AG08396 (cell line): ENCODE measurements at regions not wholly inside any gene's neighbourhood (a gene's known extent, or its start where the extent isn't known, plus 50 kb on each side); places are given as distances from the start of the nearest gene placed in this dataset.
A peak's percentile ranks its signal among the peaks of the same experiment; 100 is the strongest.
"Not testable (repeated sequence)": the region's sequence is repeated elsewhere in the genome, so short reads cannot be mapped to it uniquely, and the experiment has no call there.

Experiments
- DNase-seq: peaks from one replicate; pipeline ENCODE4 v3.0.0; 2012; ENCODE audit warnings: low spot score, mixed read lengths

DNA sequence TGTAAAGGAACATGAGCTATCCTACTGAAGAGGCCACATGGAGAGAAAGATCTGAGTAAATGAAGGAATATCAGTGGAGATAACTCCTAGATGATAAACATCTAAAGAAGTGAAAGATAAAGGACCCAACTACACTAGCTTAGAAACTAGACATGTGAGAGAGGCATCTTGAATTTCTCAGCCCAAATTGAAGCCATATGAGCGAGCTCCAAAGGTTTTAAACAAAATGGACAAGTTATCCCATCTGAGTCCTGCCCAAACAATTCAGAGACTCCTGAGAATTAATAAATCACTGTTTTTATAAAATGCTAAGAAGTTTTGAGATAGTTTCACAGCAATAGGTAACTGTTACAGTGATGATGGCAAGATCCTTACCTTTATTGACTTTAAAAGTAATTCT is 438.9 kb downstream of the NAV3 start:
- DNase-seq: no peak

DNA sequence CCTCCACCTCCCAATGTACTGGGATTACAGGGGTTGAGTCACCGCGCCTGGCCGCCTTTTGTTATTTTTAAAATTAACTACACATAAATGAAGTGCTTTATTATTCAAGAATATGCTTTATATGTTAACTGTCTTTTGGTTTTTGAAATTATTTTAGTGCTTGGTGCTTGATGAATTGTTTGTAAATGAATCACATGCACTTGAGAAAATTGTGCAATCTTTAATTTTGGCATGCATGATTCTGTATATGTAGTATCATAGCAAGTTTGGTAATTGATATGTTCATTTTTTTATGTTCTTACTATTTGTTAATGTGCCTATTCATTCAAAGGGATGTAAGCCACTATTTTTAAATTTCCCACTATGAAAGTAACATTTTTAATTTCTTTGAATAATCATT is 440.9 kb downstream of the NAV3 start:
- DNase-seq: no peak

- DNase-seq: no peak
Observed at GRCh38 chr12:78275886-78276285, 445.2 kb downstream of the NAV3 start.

DNA sequence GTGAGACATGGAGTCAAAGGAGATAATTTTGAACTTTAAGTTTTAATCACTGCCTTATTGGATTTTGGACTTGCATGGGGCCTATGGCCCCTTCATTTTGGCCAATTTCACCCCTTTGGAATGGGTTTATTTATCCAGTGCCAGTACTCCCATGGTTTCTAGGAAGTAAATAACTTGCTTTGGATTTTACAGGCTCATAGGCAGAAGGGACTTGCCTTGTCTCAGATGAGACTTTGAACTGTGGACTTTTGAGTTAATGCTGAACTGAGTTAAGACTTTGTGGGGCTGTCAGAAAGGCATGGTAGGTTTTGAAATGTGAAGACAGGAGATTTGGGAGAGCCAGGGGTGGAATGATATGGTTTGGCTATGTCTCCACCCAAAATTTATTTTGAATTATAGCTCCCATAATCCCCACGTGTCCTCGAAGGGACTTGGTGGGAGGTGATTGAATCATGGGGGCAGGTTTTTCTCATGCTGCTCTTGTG is 448.1 kb downstream of the NAV3 start:
- no peak for DNase-seq

- DNase-seq: no peak
Observed at GRCh38 chr12:78279567-78279966, 448.9 kb downstream of the NAV3 start.

DNA sequence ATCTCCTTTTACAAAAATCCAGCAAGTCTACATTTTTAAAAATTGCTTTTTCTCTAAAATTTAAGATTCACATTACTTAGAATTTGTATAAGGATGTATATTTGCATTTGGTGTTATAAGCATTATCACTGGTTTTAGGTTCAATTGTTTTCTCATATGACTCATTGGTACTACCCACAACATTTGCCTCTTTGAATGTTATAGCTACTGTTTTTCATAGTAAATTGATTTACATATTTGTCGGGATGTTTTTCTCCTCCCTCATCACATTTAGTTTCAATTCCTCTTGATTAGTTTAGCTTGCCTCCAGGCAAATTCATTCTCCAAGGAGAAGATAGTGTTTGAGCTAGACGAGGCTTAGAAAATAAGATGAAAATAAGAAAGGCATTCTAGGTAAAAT is 450.4 kb downstream of the NAV3 start:
- not testable (repeated sequence) for DNase-seq

DNA sequence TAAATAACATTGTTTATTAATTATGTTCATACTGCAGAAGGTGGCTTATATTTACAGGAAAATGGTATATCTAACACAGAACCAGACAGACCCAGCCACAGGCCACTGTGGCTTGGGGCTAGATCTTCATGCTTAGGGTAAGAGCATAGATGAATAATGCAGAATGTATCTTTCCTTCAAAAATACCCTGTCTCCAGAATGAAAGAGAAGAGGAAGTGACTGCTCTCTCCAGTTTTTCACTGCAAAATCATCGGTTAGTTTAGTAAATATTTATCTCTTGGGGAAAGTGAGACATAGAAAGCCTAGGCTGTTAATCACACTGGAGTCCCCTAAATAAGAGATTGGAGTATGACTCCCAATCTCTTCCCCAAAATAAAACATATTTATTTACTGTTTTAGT is 453.7 kb downstream of the NAV3 start:
- DNase-seq: peak; percentile 5

GRCh38 chr12:78290606-78291345 is 460.1 kb downstream of the NAV3 start:
- peak; percentile 32 for DNase-seq

DNA sequence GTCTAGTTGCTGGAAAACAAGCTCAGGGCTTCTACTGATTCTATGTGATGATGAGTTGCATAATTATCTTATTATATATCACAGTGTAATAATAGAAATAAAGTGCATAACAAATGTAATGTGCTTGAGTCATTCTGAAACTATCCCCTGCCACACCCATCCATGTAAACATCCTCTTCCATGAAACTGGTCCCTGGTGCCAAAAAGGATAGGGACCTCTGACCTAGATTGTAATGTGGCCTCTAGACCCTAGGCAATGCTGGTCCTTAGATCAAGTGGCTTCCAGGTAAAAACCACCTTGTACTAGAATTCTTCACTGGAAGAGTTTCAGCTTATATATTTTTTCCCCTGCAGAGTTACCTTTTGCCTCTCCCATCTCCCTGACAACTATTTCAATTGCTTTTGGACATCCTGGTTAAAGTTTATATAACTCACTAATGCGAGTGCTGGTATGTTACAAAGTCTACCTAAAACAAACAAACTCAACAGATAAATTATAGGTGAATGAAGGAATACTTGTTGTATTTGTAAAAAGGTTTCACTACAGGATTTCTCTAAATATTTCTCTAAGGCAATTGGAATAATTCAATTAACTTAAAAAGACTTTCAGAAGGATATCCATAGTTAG is 462.5 kb downstream of the NAV3 start:
- DNase-seq: no peak

- not testable (repeated sequence) for DNase-seq
Observed at GRCh38 chr12:78301282-78301681, 470.6 kb downstream of the NAV3 start.

DNA sequence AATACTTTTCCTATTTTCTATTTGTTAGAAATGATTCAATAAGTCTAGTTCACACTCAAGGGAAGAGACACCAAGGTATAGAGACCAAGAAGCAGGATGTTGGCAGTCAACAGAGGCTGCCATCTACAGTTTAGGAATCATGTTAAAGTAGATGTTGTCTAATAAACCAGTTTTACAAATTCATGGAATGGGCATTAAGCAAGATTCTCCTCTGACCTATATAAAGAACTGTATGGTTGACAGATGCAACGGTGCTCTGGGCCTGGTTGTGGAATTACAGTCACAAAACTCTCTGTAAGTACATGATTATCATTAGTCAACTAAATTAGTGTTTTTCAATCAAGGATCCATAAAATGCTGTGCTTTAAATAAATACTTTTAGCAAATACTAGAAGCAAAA is 475.1 kb downstream of the NAV3 start:
- no peak for DNase-seq

- DNase-seq: no peak
Observed at GRCh38 chr12:78306236-78306635, 475.5 kb downstream of the NAV3 start.

DNA sequence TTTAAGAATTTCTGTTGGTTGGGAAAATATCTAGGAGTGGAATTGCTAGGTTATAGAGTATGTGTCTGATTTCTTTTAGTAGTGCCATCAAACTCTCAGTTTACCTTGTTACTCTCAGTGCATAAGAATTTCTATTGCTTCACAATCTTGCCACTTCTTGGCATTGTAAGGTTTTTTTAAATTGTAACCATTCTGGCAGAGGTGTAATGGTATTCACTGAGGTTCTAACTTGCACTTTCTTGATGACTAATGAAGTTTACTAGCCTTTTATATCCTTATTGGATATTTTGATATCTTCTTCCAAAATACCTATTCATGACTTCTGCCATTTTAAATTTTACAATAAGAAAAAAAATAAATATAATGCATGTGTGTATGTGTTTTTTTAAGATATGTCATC is 478.0 kb downstream of the NAV3 start:
- no peak for DNase-seq

DNA sequence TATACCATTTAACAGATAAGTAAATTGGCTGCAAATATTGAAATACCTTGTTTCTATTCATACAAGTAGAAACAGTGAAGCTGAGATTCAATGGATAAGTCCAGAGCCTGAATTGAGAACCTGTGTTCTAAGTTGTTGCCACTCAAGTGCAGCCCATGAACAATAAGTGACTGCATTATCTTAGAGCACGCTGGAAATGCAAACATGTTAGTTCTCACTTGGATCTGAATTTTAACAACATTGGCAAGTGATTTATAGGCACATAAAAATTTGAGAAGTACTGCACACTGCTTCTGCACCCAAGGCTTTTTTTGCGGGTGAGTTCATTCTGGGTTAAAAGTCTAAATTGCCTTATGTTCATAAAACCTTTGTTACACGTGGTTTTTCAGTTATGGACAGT is 484.3 kb downstream of the NAV3 start:
- no peak for DNase-seq

DNA sequence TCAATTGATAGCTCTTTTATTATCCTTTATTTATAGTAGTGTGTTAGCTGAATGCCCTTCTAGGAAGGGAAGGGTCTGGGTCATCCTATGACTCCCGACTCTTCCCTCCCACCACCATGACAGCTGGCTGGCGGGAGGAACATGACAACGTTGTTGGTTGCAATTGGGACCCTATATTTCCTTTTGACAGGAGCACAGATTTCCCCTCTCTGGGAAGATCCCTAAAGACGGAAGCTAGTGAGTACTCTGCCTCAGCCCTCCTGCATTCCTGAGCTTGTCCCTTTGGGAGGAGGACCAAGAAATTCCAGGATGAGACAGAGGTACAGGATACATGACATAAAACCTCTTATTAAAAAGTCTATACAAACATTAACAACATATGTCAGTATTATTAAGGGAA is 485.4 kb downstream of the NAV3 start:
- no peak for DNase-seq

- DNase-seq: no peak
Observed at GRCh38 chr12:78316631-78317468, 486.2 kb downstream of the NAV3 start.

DNA sequence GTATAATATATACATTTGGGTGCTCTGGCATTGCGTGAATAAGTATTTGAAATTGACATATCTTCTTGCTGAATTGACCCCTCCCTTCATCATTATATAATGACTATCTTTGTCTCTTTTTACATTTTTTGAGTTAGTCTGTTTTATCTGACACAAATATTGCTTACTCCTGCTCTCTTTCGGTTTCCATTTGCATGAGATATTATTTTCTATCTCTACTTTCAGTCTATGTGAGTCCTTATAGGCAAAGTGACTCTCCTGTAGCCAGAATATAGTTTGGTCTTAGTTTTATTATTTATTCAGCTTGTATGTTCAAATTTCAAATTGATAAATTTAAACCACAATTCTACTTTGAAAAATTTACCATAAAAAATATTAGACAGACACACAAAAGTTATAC is 491.0 kb downstream of the NAV3 start:
- no peak for DNase-seq

DNA sequence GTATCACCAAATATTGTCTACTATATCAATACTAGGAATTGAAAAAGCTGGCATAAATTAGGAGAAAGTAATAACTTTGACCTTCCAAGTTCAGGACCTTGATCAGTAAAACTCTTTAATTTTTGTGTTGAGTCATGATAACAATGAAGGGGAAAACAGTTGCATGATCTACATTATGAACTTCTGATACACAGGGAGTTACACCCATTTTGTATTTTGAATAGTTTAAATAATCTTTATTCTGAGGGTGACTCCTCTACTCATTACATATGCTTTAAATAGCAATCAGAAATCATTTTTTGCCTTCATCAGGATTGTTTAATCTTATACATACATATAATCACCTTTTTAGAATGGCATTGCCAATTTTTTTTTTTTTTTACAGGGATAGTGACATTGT is 492.5 kb downstream of the NAV3 start:
- DNase-seq: no peak

- DNase-seq: no peak
Observed at GRCh38 chr12:78324234-78324633, 493.5 kb downstream of the NAV3 start.

DNA sequence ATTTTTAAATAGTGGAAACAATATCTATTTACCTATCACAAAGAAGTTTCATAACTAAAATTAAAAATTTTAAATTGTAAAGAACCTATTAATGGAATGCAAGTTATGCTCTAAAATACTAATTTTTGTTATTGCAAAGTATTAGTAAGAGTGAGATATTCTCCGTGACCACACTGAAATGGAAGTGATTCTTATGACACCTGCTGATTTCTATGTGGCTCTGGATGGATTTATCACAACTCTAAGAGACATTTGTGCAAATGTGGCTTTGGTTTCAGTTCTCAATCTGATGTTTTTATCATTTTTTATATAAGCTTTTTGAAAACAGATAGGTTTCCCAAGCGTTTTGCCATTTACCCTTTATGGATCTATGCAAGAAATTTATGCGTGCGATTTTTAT is 497.8 kb downstream of the NAV3 start:
- DNase-seq: no peak

DNA sequence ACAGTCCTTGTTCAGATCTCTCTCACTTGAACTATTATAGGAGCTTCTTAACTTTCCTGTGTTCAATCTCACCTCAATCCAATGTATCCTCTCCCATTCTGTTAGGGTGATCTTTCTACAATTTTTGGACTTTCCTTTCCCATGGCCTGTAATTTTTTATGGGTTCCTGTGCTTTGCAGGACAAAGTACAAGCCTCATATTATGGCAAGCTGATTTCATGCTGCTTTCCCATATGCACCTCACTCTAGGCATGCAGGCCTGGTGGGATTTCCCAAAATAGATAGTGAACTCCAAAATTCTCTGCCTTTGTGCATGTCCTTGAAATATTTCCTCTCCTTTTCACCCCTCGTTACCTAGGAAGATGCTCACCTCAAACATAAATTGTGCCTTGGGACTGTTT is 499.4 kb downstream of the NAV3 start:
- DNase-seq: no peak

DNA sequence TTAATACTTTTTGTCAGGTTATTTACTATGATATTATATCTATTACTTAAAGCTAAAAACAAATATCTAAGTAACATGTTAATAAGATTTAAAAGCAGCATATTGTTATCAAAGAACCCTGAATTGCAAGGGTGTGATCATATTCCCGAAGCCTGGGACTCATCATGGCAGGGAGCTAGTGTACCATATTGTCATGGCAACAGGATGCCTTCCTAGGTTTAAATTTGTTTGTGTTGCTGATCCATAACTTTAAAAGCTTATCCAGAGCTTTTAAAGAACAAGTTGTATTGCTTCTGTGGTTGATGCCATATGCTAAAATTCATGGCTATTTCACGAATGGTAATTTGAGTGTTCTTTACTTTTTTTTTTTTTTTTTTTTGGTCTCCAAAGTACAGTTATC is 500.5 kb downstream of the NAV3 start:
- no peak for DNase-seq

DNA sequence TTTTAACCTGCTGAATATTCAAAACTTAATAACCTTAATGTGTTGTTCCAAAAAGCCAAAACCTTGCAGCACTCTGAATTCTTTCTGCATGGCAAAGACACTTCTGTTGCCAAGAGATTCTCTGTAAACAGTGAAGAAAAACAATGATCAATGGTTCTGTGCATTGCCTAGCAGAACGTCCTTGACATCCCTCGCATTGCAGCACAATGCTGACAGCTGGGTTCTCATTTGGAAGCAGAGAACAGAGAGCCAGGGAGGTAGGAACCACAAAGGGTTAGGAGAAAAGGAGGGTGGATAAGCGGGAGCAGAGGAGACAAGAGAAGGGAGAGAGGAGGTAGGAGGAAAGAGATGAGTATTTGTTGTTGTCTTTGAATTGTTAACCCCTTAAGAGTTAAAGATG is 501.1 kb downstream of the NAV3 start:
- DNase-seq: no peak
